GM21390 (cell line): ENCODE measurements at regions not wholly inside any gene's neighbourhood (a gene's known extent, or its start where the extent isn't known, plus 50 kb on each side); places are given as distances from the start of the nearest gene placed in this dataset.

ENCODE experiments used
- ATAC-seq: cut with Tn5 transposase; IDR thresholded peaks from one replicate; pipeline ENCODE4 v1.9.1; 2021; ENCODE audit not compliant: unreplicated experiment

DNA sequence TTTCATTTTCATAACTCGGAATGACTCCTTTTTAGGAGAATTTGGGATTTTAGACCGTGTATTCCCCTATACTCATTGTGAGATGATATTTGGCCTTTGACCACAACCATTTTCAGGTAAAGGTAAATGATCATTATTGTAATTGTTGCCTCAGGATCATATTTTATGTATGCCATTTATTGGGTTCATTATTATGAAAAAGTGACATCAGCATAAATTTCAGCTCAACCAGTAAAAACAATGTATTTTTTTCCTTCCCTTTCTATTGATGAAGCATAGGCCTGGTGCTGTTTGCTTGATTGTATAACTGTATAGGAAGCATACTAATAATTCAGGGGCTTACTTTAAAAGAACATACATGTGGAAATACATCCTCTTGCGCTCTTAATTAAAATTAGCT, 832.9 kb upstream of the FANCL start:
- no peak for ATAC-seq

DNA sequence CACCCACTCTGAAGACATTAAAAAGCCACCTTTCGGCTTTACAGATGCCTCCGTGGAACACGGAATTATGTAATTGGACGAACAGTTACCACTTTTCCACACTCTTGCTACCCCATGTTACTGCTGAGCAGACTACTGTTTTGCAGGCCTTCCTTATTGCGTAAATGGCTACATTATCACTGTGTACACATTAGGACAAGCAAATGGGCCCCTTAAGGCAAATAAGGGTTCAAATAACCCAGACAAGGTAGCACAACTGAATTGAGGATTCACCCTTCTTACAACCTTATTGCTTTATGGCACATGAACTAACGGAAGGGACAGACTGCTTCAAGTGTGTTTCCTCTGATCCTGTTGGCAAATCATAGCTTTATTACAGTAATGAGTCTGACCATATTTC, 832.2 kb upstream of the FANCL start:
- ATAC-seq, result no peak

DNA sequence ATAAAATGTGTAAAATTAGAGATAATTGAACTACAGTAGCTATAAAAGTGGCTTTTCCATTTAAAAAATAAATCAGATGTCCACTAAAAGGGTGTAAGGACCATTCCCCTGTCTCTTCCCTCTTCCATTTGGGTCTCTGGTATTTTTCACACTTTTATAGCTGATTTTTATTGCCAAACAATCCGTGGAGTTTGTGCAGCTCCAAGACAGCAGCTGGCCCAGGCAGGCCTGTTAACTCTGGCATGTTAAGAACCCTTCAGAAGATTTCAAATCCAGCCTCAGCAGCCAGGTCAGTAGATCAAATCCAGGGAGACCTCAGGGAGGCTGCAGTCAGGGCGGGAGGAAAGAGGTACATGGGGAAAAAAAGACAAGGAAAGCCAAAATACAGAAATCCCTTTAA, 827.1 kb upstream of the FANCL start:
- ATAC-seq, result no peak

DNA sequence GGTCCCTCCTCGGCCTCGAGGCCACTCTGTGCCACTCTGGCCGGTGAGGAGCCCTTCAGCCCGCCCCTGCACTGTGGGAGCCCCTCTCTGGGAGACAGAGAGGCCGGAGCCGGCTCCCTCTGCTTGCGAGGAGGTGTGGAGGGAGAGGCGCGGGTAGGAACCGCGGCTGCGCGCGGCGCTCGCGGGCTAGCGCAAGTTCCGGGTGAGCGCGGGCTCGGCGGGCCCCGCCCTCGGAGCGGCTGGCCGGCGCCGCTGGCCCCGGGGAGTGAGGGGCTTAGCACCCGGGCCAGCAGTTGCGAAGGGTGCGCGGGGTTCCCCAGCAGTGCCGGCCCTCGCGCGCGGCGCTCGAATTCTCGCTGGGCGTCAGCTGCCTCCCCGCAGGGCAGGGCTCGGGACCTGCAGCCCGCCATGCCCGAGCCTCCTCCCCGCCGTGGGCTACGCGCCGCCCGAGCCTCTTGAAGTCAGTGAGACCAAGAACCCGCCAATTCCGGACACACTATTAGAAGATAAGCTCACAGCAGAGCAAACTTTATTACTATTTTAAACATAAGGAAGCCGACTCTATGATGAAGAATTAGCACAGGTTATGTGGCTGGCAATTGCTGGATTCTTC, 825.8 kb upstream of the FANCL start:
- ATAC-seq, result no peak

DNA sequence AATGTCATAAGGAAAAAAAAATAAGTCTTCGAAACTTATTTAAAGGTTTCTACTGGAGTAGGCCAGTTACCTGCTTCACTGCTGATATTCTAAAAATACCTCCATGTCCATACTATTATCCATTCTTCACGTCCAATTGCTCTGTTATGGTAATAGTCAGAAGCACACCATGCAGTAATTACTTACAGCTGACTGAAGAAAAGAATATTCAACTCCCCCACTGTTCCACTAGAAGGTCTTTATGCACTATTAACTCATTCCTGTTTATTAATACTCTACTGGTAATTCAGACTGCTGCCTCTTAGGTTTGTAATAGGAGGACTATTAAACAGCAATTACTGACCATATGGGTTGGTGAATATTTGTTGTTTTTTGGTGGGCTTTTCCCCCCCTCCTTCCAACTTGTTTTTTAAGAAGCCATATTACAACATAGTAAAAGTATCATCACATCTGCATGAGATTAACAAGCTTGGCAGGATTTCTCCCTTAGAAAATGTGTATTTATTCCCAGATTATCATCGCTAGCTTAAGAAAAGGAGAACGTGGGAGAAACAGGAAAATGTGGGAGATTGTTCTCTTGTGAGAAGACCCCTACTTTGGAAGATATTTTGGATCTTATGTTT, 806.4 kb upstream of the FANCL start:
- no peak for ATAC-seq

DNA sequence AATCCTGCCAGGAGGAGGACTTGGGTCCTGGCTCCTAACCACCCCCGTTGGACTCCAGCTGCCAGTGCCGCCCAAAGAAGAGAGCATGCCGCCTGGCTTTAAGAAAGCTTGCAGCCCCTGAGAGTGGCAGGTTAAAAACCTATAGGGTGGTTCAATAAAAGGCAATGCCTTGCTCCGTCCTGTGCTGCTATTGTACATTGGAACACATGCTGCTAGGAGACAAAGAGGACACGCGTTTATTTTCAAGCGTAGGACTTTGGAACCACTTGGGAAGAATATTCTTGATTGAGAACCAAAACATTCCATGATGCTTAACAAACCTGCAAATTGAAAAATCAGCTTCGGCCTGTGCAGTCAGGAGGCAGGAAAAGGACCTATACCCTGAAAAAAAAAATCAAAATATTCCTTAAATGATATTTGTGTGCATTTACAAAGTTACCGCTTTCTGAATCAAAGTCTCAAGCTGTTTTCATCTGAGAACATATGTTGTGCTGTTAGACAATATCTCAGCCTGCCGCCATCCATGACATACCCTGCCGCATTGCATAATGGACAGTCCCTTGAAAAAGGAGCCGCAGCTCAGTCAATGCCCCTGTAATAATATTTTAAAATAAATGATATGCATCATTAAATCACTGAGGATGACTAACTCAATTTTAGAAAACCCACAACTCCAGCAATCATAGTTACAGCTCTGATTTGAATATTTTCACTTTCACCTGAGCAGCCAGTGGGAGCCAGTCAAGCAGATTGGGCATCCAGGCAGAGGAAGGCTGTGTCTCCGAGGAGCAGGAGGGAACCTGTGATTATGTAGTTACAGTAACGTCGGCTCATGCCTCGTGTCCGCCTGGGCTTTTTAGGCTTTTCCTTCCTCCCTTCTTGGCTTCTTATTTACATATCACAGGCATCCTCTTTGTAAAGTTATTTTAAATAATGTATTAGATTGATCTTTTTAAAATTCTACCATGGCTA, 805.6 kb upstream of the FANCL start:
- no peak for ATAC-seq

DNA sequence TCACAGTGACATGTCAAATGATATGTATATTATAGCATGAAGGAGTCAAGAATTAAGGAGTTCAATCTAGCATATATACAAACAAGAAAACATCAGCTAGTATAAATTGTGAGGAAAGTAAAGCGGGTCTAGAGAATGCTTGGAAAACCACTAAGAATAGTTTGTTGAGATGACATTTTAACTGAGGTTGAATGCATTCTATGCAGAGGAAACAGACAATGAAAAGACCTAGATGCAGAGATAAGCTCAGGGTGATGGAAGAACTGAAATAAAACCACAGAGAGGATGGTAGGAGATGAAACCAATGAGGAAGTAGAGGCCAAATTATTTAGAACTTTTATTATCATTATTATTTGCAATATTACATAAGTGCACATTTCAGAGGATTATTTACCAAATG, 803.6 kb upstream of the FANCL start:
- ATAC-seq, result no peak

DNA sequence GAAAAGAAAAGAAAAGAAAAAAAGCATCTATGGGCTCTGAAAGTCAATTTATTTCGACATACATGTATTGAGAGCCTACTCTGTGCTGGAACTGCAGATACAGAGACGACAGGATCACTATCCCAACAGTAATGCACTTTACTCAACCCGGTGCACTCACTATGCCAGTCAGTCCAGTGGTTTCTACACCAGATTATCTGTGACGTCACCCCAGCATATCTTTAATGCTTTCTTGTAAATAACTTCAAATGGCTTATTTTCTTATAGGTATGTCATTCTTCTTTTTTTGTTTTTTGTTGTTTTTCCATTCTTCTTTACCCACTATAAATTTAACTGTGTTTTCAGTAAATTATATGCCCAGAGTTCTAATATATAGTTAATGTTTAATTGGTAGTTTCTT, 800.0 kb upstream of the FANCL start:
- no peak for ATAC-seq

DNA sequence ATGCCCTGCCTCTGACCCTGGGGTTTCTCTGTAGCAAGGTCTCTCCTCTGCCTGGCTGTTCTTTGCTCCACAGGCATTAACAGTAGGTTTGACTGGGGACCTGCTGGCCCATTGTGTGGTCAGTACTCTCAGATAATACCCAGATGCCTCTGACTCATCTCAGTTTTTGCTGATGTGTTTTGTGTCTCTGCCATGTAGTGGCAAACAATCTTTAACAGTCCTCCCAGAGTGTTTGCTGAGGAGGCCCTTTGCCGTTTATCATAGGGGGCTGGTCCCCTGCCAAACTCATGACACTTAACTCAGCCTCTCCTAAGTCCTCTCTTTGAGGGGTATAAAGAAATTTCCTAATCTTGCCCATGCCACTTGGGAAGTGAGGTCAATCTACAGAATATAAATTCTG, 793.7 kb upstream of the FANCL start:
- ATAC-seq, result no peak

DNA sequence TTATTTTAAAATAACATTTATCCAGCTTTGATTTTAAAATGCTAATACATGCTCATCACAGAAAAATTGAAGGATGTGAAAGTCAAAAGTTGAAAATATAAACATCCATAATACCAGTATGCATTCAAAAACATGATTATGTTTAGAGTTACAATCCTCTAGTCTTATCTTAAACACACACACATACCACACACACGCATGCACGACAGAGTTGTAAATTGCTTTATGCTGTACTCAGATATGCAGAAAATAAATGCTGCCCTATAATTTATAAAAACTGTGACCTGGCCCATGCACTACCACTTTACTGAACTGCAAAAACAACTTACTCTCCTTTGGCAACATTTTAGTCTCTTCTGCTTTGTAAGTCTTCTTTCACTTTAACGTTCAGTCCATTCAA, 793.0 kb upstream of the FANCL start:
- ATAC-seq, result no peak

DNA sequence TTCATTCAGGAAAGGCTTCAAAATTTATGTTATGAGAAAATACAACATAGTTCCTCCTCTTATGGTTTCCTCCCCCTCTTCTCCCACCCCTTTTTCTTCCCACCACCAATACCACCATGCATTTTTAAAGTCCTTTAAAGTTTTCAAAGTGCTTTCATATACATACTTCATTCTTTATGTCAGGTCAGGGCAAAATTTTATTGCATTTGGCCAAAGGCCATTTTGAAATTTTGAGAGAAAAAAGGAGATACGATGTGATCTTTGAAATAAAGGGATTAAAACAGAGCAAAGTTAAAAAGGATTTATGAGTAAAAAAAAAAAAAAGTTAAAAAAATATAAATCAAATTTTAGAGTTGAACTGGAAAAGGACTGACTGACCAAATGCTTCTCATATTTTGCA, 792.5 kb upstream of the FANCL start:
- no peak for ATAC-seq

DNA sequence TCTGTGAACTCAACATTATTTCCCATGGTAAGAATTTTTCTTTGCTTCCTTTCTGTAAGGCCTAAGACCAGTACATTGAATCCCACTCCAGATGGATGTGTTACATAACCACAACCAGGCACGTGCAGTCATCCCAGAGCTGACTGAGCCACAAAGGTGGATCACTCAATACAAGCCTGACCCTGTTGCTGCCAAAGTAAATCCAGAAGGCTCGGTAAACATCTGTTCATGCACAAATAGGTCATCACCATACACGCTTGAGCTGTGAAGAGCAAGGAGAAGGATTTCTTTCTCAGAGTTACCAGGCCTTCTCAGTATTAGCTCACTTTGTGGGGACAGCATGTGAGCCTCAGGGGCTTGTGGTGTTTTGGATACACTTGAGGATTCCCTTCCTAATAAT, 791.4 kb upstream of the FANCL start:
- ATAC-seq, result no peak

DNA sequence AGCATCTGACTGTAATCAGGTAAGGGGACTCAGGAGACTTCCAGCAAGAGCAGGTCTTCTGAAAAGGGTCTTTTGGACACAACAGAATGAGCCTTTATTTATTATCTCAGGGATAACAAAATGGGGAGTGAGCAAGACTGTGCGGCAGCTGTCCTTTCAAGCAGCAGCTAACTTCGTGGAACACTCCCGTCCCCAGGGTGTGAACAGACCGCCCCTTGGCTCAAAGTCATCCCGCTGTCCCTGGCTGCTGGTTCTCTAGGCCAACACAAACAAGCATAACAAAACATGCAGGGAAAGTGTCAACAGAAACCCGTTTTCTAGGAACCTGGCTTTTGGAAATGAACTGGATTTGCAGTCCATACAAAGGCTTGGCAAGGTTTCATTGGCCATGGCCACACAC, 787.9 kb upstream of the FANCL start:
- ATAC-seq, result no peak

DNA sequence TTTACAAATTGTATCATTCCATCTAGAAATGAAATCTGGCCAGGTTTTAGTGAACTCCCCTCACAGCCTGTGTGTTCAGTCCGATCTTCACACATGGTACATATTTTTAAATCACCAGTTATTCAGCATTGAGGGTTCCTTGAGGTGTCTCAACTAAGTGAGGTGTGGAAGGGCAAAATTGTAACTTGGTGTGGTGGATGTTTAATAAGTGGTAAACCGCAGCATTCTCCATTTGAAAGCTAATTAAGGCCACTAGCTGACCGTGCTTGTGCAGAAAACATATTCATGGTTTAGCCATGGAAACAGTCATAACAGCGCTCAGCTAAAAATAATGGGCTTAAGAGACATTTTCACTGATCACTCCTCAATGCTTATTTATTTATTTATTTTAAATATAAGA, 786.2 kb upstream of the FANCL start:
- no peak for ATAC-seq

DNA sequence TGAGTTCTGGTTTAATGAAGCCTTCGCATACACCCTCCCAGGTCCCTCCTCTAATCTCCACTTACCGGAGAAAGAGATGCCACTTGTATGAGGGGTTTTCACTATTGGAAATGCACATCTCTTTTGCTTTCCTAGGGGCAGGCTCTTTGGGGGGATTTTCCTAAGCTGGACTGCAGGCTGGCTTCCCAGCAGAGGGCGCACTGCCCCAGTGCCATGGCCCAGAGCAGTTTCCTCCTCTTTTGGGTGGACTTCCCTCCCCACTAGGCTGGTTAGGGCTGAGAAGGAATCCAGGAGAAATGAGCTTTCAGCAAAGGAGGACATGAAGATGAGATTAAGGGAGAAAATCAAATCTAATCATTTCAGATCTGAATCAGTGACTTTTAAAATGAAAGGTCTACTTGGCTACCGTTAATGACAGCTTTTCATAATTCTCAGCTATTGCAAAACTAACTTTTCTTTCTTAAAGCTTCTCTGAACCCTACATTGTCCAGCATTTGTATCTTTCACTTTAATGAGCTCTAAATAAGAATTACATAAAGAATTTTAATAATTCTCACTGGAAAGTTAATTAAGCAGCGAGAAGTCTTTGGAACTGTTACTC, 784.1 kb upstream of the FANCL start:
- peak; percentile 72 for ATAC-seq

DNA sequence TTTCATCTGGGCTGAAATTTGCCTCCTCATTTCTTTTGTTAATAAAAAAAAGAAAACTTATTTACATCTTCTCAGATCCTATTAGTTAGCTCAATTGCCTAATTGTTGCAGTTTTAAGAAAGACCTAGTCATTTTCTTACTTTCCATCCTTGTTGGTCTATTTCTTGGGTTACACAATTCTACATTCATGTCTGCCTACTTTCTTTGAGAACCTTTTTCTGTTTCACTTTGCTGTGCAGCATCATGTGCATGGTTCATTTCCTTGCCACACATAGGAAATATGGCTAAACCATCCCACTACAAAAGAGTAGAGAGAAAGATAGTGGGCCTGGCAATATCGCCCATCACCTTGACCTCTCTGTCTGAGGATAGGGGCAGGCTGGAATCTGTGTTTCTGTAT, 780.7 kb upstream of the FANCL start:
- no peak for ATAC-seq

DNA sequence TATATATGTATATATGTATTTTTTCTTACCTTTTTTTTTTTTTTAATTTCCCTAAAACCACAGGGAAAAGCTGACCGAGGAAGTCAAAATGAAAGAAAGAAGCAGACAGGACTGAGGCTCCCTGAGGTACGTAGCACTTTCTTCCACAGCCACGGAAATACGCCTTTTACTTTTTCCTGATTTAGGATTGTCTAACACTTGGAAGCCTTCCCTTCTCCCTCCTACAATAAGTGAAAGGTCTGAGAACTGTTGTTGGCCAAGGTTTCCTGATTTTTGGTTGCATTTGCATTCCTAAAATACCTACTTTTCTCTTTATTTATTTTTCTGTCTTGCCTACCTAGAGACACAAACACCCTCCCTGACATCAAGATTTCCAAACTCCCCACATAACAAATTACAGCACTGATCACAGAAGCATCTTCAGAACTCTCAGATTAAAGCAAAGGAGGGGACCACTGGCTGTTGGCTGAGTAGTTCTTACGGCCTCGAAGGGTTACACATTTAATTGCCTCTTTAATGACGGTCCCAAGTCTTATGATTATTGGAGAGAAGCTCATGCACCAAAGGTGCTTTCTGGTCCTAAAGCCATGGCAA, 778.5 kb upstream of the FANCL start:
- ATAC-seq, result no peak

DNA sequence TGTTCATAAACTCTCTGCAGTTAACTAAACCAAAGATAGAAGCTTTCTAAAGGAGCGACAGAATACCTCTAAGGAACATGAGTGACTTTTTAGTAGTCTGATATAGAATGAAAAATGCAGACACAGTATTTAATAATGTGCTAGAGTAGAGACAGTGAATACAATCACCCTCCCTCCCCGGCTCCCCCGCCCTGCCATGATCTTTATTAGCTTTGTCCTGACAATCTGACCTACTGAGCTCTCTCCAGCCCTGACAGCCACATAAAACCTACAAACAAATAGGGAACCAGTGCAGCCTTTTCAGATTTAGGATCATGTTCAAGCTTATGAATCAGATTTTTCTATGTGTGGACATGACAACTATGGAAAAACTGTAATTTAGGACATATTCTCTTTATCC, 777.6 kb upstream of the FANCL start:
- no peak for ATAC-seq

DNA sequence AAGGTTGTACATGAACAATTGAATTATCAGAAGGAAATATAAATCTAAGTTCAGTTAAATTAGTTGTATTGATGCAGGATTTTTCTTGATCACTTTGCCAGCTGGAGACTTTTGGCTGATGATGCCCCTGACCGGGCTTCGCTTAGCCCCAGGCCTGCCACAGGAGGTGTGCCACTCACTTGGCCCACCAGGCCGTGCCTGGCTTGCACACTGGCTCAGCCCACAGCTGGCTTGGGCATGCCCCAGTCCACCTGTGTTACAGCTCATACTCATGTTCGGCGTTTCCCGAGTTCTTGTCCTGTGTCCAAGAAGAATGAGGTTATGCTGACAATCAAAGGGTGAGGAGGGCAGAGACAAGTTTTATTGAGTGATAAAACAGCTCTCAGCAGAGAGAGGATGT, 773.9 kb upstream of the FANCL start:
- ATAC-seq, result no peak

DNA sequence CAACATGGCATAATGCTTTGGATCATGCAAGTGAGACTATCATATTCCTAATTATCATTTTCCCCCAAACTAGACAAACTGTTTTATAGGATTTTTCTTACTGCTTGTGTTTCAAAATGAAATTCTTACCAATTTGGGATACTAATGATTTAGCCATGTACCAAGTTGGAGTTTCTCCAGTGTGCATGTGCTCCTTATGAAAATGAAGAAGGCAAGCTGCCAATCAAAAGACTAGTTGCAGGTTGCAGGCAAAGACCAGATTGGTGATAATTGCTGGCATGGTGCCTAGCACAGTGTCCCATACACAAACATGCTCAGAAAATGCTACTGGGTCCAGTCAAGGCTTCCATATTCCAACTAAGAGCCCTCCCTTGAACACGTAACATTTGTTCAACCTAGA, 771.8 kb upstream of the FANCL start:
- ATAC-seq, result no peak

DNA sequence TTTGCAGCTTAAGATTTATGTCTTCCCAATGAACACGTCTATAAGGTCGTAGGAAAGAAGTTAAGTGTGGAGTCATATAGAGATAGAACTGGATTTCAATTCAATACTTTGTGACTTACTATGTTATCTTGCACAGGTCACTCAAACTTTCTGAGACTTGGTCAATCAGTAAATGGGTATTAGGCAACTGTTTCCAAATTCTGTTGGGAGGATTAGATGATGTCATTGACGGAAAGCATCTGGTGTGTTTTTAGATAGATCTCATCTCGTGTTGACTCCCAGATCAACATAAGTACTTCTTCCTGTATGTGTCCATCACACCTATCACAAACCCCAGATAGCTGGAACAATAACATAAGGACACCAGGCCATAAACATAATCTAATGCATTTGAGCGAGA, 771.1 kb upstream of the FANCL start:
- no peak for ATAC-seq
